ENCODE measurements at regions not wholly inside any gene's neighbourhood (a gene's known extent, or its start where the extent isn't known, plus 50 kb on each side); places are given as distances from the start of the nearest gene placed in this dataset.

GRCh38 chr6:100996409-100996808 is 115.3 kb upstream of the ASCC3 start:
- Histone ChIP-seq H3K27me3 (ENCODE audit: control insufficient read depth in 3 of 3, insufficient read depth in 3 of 3, low read length in 2 of 3) (no peaks in the 10 kb centered on the region), H3K27ac (ENCODE audit: low read depth in 1 of 2, low read length in 1 of 2) (no peak overlapping the region), H3K36me3 (ENCODE audit: control insufficient read depth in 4 of 4, insufficient read depth in 4 of 4, low read length in 4 of 4) (no peaks in the 10 kb centered on the region), H3K9ac (ENCODE audit: insufficient read depth in 1 of 2, low read length in 2 of 2) (no peak overlapping the region), H3K4me1 (ENCODE audit: control insufficient read depth in 5 of 5, insufficient read depth in 5 of 5, low read length in 5 of 5) (no peaks in the 10 kb centered on the region), H3K4me3 (no peak overlapping the region), H3K9me3 (ENCODE audit: control insufficient read depth in 4 of 4, insufficient read depth in 3 of 4, low read length in 3 of 4) (no peaks in the 10 kb centered on the region)
- ATAC-seq (ENCODE audit: insufficient read depth, low FRiP score) = no peak
- DNase-seq = no peak
- TF ChIP-seq CTCF (IDR thresholded peaks at IDR 0.05; ENCODE audit: control extremely low read depth, extremely low read depth) = no peak

- 81 to 84% methylated on average over 3 of the region's 3 CpGs for WGBS, 2 donors
- no peaks in the 10 kb centered on the region for H3K4me1 ChIP-seq (ENCODE audit: control insufficient read depth in 5 of 5, insufficient read depth in 5 of 5, low read length in 5 of 5)
- no peaks in the 10 kb centered on the region for H3K36me3 ChIP-seq (ENCODE audit: control insufficient read depth in 4 of 4, insufficient read depth in 4 of 4, low read length in 4 of 4)
- TF ChIP-seq CTCF (IDR thresholded peaks at IDR 0.05; ENCODE audit: control extremely low read depth, extremely low read depth) = no peak
- no peak overlapping the region for H3K27ac ChIP-seq (ENCODE audit: low read depth in 1 of 2, low read length in 1 of 2)
- H3K4me3 ChIP-seq = no peak overlapping the region
- H3K9ac ChIP-seq (ENCODE audit: insufficient read depth in 1 of 2, low read length in 2 of 2) = no peak overlapping the region
- no peaks in the 10 kb centered on the region for H3K27me3 ChIP-seq (ENCODE audit: control insufficient read depth in 3 of 3, insufficient read depth in 3 of 3, low read length in 2 of 3)
- peaks cover 0 to 2% (median 0%) of the 10 kb centered on the region in 4 donors for H3K9me3 ChIP-seq (ENCODE audit: control insufficient read depth in 4 of 4, insufficient read depth in 3 of 4, low read length in 3 of 4)
- ATAC-seq (ENCODE audit: insufficient read depth, low FRiP score) (no peak), DNase-seq (no peak)
These were observed 117.0 kb upstream of the ASCC3 start for GRCh38 chr6:100998111-100998510.

GRCh38 chr6:100999034-100999597 is 118.0 kb upstream of the ASCC3 start:
- 73 to 98% methylated on average over 2 of the region's 2 CpGs for WGBS, 2 donors
- no peak for ATAC-seq (ENCODE audit: insufficient read depth, low FRiP score)

More at GRCh38 chr6:100999034-100999597, 118.0 kb upstream of the ASCC3 start:
- Histone ChIP-seq H3K4me3 (no peak overlapping the region), H3K27ac (ENCODE audit: low read depth in 1 of 2, low read length in 1 of 2) (no peak overlapping the region), H3K36me3 (ENCODE audit: control insufficient read depth in 4 of 4, insufficient read depth in 4 of 4, low read length in 4 of 4) (no peaks in the 10 kb centered on the region), H3K27me3 (ENCODE audit: control insufficient read depth in 3 of 3, insufficient read depth in 3 of 3, low read length in 2 of 3) (no peaks in the 10 kb centered on the region), H3K9ac (ENCODE audit: insufficient read depth in 1 of 2, low read length in 2 of 2) (no peak overlapping the region), H3K4me1 (ENCODE audit: control insufficient read depth in 5 of 5, insufficient read depth in 5 of 5, low read length in 5 of 5) (no peaks in the 10 kb centered on the region), H3K9me3 (ENCODE audit: control insufficient read depth in 4 of 4, insufficient read depth in 3 of 4, low read length in 3 of 4) (peaks cover 0 to 3% (median 0%) of the 10 kb centered on the region in 4 donors)
- no peak for TF ChIP-seq CTCF (IDR thresholded peaks at IDR 0.05; ENCODE audit: control extremely low read depth, extremely low read depth)
- DNase-seq = no peak
